ENCODE measurements at regions not wholly inside any gene's neighbourhood (a gene's known extent, or its start where the extent isn't known, plus 50 kb on each side); places are given as distances from the start of the nearest gene placed in this dataset.

DNA sequence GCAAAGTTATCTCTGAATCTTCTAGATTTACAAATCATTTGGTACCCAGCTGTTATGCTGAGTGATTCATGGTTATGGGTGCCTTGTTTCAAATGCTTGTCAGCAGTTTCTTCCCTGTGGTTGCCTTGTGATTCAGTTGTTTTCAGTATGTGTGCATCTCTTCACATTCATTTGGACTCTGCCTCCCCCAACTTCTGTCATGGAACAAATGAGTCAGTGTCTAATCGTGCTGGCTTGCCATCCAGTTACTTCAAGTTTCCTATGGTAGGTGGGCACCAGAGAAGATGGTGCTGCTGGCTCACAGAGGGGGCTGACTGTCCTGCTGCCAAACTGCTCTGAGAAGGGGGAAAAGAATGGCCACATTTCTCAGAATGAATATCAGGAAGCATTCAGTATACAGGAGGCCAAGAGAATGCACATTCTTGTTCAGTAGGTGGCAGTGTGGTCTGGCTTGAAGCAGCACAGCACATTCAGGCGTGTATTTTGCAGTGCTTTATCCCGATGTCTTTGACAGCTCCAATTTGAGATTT is 260.9 kb downstream of the GLUD2 start:
- TF ChIP-seq, protein P1, sequence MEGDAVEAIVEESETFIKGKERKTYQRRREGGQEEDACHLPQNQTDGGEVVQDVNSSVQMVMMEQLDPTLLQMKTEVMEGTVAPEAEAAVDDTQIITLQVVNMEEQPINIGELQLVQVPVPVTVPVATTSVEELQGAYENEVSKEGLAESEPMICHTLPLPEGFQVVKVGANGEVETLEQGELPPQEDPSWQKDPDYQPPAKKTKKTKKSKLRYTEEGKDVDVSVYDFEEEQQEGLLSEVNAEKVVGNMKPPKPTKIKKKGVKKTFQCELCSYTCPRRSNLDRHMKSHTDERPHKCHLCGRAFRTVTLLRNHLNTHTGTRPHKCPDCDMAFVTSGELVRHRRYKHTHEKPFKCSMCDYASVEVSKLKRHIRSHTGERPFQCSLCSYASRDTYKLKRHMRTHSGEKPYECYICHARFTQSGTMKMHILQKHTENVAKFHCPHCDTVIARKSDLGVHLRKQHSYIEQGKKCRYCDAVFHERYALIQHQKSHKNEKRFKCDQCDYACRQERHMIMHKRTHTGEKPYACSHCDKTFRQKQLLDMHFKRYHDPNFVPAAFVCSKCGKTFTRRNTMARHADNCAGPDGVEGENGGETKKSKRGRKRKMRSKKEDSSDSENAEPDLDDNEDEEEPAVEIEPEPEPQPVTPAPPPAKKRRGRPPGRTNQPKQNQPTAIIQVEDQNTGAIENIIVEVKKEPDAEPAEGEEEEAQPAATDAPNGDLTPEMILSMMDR (IDR thresholded peaks at IDR 0.05; ENCODE audit: low read depth, low read length) = peak; percentile 38
- no peak for TF ChIP-seq POLR2A (IDR thresholded peaks at IDR 0.05; ENCODE audit: extremely low read depth, insufficient read length)

Data from NB4 (cell line).